Brain microvascular endothelial cell (primary cell): ENCODE measurements at regions not wholly inside any gene's neighbourhood (a gene's known extent, or its start where the extent isn't known, plus 50 kb on each side); places are given as distances from the start of the nearest gene placed in this dataset.

Experiments used
- DNase-seq: peaks from one replicate; pipeline ENCODE4 v3.0.0-alpha.2; 2020
- H3K27ac ChIP-seq: fragments of 250-450 bp; sonication (Bioruptor Pico); 2 replicates; pipeline ENCODE4 v1.5.1; 2020; ENCODE audit warnings: mild to moderate bottlenecking, moderate library complexity
- H3K27me3 ChIP-seq: fragments of 250-450 bp; sonication (Bioruptor Pico); replicated peaks from 2 replicates; pipeline ENCODE4 v1.5.1; 2020; ENCODE audit warnings: mild to moderate bottlenecking
- H3K36me3 ChIP-seq: fragments of 250-450 bp; sonication (Bioruptor Pico); replicated peaks from 2 replicates; pipeline ENCODE4 v1.5.1; 2020; ENCODE audit warnings: mild to moderate bottlenecking
- H3K4me3 ChIP-seq: 2 replicates; pipeline ENCODE4 v1.5.1; 2011; ENCODE audit warnings: low read depth, mild to moderate bottlenecking, control low read depth, low read length, moderate library complexity
- in situ Hi-C: cut with HindIII; loops from 2 replicates; pipeline ENCODE4 v1.10.0; 2017; ENCODE audit warnings: low sequenced_read_pairs, low pct_ligation_motif_present
- TF ChIP-seq, protein P1 (sequence below): IDR thresholded peaks from 2 replicates; pipeline ENCODE4 v1.5.1; 2011; ENCODE audit warnings: low read depth, mild to moderate bottlenecking, moderate library complexity, low read length, control low read depth, inconsistent platforms; ENCODE audit errors: missing control alignments

DNA sequence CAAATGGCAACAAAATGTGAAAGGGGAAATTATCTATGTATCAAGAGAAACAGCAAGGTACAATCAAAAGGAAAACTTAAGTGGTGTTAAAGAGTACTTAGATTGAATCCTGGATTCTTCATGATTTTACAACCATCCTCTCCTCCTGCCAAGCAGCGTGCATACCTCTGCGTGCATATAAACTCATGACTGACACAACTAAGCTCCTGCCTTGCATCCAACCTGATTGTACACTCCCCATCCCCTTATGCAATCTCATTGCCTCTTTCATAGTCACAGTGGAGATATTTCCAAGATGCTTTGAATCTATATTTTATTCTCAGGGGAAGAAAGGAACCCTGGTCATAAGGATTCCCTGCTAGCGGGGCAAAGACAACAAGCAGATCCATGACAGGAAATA, 499.9 kb downstream of the KCTD12 start:
- H3K4me3 ChIP-seq = no peak overlapping the region
- no peak for DNase-seq
- no peaks in the 10 kb centered on the region for H3K27me3 ChIP-seq
- H3K27ac ChIP-seq = no peak overlapping the region
- in situ Hi-C loops = no loop called here
- H3K36me3 ChIP-seq = no peaks in the 10 kb centered on the region
- TF ChIP-seq, protein P1, sequence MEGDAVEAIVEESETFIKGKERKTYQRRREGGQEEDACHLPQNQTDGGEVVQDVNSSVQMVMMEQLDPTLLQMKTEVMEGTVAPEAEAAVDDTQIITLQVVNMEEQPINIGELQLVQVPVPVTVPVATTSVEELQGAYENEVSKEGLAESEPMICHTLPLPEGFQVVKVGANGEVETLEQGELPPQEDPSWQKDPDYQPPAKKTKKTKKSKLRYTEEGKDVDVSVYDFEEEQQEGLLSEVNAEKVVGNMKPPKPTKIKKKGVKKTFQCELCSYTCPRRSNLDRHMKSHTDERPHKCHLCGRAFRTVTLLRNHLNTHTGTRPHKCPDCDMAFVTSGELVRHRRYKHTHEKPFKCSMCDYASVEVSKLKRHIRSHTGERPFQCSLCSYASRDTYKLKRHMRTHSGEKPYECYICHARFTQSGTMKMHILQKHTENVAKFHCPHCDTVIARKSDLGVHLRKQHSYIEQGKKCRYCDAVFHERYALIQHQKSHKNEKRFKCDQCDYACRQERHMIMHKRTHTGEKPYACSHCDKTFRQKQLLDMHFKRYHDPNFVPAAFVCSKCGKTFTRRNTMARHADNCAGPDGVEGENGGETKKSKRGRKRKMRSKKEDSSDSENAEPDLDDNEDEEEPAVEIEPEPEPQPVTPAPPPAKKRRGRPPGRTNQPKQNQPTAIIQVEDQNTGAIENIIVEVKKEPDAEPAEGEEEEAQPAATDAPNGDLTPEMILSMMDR = no peak

DNA sequence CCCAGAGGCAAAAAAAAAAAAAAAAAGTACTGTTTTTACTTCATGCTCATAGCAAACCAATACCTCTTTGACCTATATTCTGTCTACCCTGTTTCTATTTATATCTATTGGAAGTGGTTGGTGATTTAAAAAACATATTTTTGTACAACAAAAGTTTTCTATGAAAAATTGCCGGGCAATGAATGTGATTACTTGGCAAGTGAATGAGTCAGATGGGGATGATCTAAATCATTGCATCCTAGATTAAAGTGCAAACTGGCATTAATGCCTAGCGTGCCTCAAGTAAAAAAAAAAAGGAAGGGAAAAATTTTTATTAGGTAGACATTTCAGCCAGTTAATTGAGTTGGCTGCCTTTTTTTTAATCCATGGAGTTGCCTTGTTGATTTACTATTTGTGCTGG, 500.6 kb downstream of the KCTD12 start:
- Histone ChIP-seq H3K36me3 (no peaks in the 10 kb centered on the region), H3K27ac (no peak overlapping the region), H3K4me3 (no peak overlapping the region), H3K27me3 (no peaks in the 10 kb centered on the region)
- no peak for DNase-seq
- TF ChIP-seq, protein P1 = no peak
- in situ Hi-C loops = no loop called here

DNA sequence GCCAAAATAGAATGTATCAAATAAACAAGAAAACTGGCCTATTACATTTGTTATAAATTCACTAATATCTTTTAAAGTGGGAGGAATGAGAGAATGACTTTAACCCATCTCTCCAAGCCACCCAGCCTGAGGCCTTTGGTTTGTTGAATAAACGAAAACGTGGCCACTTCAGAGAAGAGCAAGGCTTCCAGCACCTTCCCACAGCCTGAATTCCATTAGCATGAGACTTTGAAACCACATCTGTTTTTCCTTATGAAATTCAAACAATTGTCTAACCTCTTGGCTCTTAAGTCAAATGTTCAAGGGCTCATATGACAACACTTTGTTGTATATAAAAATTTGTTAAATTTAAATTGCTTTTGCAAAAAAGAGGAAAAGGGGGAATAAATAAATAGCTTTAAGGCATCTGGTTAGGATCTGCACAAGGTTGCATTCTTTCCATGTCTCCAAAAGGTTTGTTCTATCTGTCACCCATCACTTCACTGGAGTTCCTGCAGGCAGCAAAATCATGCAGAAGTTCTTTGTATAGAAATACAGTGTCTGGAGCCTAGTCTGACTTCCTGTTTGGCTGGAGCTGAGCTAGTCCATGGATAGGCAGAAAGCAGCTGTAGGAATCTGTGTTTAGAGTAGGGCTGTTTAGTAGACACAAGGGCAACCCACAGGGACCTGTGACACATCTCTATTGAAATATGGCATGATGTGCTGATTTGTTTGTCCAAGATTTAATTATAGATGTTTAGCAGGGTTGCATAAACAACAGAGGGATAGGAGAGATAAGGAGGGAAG, 502.3 kb downstream of the KCTD12 start:
- Histone ChIP-seq H3K4me3 (no peak overlapping the region), H3K27ac (peak overlapping the region; percentile 94), H3K27me3 (no peaks in the 10 kb centered on the region), H3K36me3 (no peaks in the 10 kb centered on the region)
- in situ Hi-C loops = no loop called here
- DNase-seq = peak; percentile 92
- TF ChIP-seq, protein P1 = no peak

DNA sequence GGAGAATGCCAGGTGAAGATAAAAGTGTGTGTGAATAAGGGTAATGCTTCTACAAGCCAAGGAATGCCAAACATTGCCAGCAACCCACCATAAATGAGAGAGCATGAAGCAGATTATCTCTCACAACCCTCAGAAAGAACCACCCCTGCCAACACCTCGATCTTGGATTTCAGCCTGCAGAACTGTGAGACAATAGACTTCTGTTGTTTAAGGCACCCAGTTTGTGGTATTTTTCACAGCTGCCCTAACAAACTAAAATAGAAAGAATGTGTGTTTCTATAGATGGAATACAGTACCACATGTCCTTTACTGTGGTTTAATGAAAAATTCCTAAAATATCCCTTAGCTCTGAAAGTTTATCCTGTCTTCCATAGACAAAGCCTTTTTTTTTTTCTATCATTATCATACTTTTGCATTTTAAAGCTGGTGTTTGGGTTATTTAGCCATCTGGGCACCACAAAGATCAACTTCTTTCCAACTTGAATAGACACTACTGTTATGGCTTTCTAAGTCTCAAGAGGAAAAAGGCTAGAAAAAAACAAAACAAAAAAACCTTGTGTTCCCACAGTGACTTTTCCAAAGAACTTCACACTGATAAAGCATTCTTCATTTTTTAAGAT, 505.6 kb downstream of the KCTD12 start:
- TF ChIP-seq, protein P1 = no peak
- DNase-seq = no peak
- no peak overlapping the region for H3K27ac ChIP-seq

DNA sequence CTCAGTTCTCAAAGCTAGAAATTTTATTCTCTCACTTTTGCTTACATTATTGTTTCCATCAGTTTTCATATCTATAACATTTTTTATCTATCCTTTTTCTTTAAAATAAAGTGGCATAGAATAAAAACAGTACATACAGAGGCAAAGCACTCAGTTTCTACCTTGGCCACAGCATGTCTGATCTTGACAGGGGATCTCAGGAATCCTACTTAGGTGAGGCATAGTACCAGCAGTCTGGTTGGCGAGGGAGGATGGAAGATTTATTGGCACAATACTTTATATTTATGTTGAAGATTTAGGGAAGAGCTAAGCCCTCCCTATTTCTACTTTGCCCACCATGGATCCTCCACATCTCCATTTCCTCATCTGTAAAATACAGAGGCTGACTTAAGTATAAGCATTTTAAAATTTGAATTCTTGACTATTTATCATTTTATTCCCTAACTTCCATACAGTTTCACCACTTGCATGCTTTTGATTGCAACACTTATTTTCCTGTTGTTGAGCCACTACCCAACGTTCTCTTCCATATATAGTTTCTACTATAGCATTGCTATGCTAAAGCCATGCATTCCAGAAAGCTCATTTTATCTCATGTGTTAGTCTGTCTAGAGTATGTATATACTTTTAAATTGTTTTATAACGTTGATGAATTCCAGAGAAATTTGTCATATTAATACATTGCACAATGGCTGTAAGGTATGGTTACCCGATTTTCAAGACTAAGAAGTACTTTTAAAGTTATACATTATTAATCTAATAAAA, 506.7 kb downstream of the KCTD12 start:
- TF ChIP-seq, protein P1 = no peak
- DNase-seq = no peak
- H3K4me3 ChIP-seq = no peak overlapping the region
- H3K36me3 ChIP-seq = no peaks in the 10 kb centered on the region
- no peak overlapping the region for H3K27ac ChIP-seq
- in situ Hi-C loops = no loop called here
- H3K27me3 ChIP-seq = no peaks in the 10 kb centered on the region

More for the DNA sequence above, 505.6 kb downstream of the KCTD12 start:
- in situ Hi-C loops = no loop called here
- Histone ChIP-seq H3K27me3 (no peaks in the 10 kb centered on the region), H3K36me3 (no peaks in the 10 kb centered on the region), H3K4me3 (no peak overlapping the region)
